ENCODE measurements at regions not wholly inside any gene's neighbourhood (a gene's known extent, or its start where the extent isn't known, plus 50 kb on each side); places are given as distances from the start of the nearest gene placed in this dataset.

- no peak for TF ChIP-seq ZZZ3 (IDR thresholded peaks at IDR 0.05)
- no peak for TF ChIP-seq KHSRP (IDR thresholded peaks at IDR 0.05)
- peak; percentile 11 for TF ChIP-seq ZNF146 (CRISPR knock-in tag; IDR thresholded peaks at IDR 0.05; ENCODE audit: unreplicated experiment)
- no peak for TF ChIP-seq MAZ (CRISPR knock-in tag; conservative IDR thresholded peaks at IDR 0.05 in 1 of 2, IDR thresholded peaks at IDR 0.05 in 1 of 2)
- no peak for TF ChIP-seq CTCF (IDR thresholded peaks at IDR 0.05 in 2 of 3, conservative IDR thresholded peaks at IDR 0.05 in 1 of 3; ENCODE audit: insufficient read depth in 2 of 3, low read depth in 1 of 3, low read length in 3 of 3)
- no peak for TF ChIP-seq JUN (IDR thresholded peaks at IDR 0.05; ENCODE audit: borderline replicate concordance, low read depth, low read length)
- TF ChIP-seq JUN (CRISPR knock-in tag; IDR thresholded peaks at IDR 0.05; ENCODE audit: borderline replicate concordance) = no peak
- no peak for TF ChIP-seq EZH2 (IDR thresholded peaks at IDR 0.05; ENCODE audit: borderline replicate concordance, low read depth, low read length)
Observed at GRCh38 chr7:20541608-20542349, 73.7 kb upstream of the ABCB5 start.
